Tibial nerve (tissue), 4 donors: ENCODE measurements at regions not wholly inside any gene's neighbourhood (a gene's known extent, or its start where the extent isn't known, plus 50 kb on each side); places are given as distances from the start of the nearest gene placed in this dataset.
A peak's percentile ranks its signal among the peaks of the same experiment; 100 is the strongest.

Source experiments
- DNase-seq, 2 donors: peaks; one replicate each; pipeline ENCODE4 v3.0.0-alpha.2; 2019; ENCODE audit warnings: low spot score in 2 of 2
- H3K27ac ChIP-seq, 4 donors: fragments of 200-600 bp; sonication (generic) in 3 of 4; one replicate each; pipeline ENCODE4 v1.5.1; 2017 to 2019; ENCODE audit warnings: mild to moderate bottlenecking in 1 of 4
- H3K27me3 ChIP-seq, 2 donors: fragments of 200-600 bp; sonication (generic) in 1 of 2; one replicate each; pipeline versions ENCODE4 v1.5.1 to v1.6.0; 2017 to 2019
- H3K36me3 ChIP-seq, 3 donors: fragments of 200-600 bp; sonication (generic); one replicate each; pipeline ENCODE4 v1.5.1; 2018 to 2019
- H3K4me1 ChIP-seq, 4 donors: fragments of 200-600 bp; sonication (generic) in 3 of 4; one replicate each; pipeline ENCODE4 v1.5.1; 2017 to 2019
- H3K4me3 ChIP-seq, 4 donors: fragments of 200-600 bp; sonication (generic) in 3 of 4; one replicate each; pipeline ENCODE4 v1.5.1; 2017 to 2019; ENCODE audit warnings: mild to moderate bottlenecking in 1 of 4, moderate library complexity in 1 of 4
- H3K9me3 ChIP-seq, 4 donors: fragments of 200-600 bp; sonication (generic) in 3 of 4; one replicate each; pipeline ENCODE4 v1.5.1; 2017 to 2019
- CTCF ChIP-seq, 5 experiments: fragments of 200-600 bp in 3 of 5; fragments of 450-650 bp in 2 of 5; sonication (generic) in 3 of 5; IDR thresholded peaks; one replicate each; pipeline ENCODE4 v1.5.1; 2016 to 2019; ENCODE audit warnings: antibody characterized with exemption in 5 of 5, mild to moderate bottlenecking in 3 of 5, moderate library complexity in 2 of 5
- EP300 ChIP-seq, 2 donors: sonication (generic); formaldehyde crosslinking; IDR thresholded peaks; one replicate each; pipeline ENCODE4 v1.6.1; 2017; ENCODE audit warnings: antibody characterized with exemption in 2 of 2, mild to moderate bottlenecking in 1 of 2
- POLR2A ChIP-seq, 2 donors: fragments of 450-650 bp; IDR thresholded peaks; one replicate each; pipeline ENCODE4 v1.6.1; 2017; ENCODE audit warnings: antibody characterized with exemption in 2 of 2, mild to moderate bottlenecking in 2 of 2, moderate library complexity in 2 of 2
- WGBS, 2 donors: methylation state at CpG; one replicate each; pipeline ENCODE4 v1.1.5; 2018; 5-methylcytosine and 5-hydroxymethylcytosine counted together

GRCh38 chr2:196274387-196274809, 103.0 kb upstream of the STK17B start:
- Histone ChIP-seq H3K36me3 (no peaks in the 10 kb centered on the region), H3K27ac (peak overlapping the region in 1 of 4 donors; percentile 63), H3K27me3 (no peaks in the 10 kb centered on the region), H3K9me3 (no peaks in the 10 kb centered on the region), H3K4me3 (no peak overlapping the region), H3K4me1 (peaks cover 0 to 50% (median 21%) of the 10 kb centered on the region in 4 donors)
- TF ChIP-seq EP300 (IDR thresholded peaks at IDR 0.05) (peak in 1 of 2 donors; percentile 50), POLR2A (IDR thresholded peaks at IDR 0.05) (no peak), CTCF (IDR thresholded peaks at IDR 0.05) (no peak)
- DNase-seq: peak in 1 of 2 donors; percentile 50
- WGBS, 2 donors: 0 to 11% methylated on average over 1 of the region's 1 CpG

- TF ChIP-seq CTCF (IDR thresholded peaks at IDR 0.05) (no peak), POLR2A (IDR thresholded peaks at IDR 0.05) (no peak), EP300 (IDR thresholded peaks at IDR 0.05) (no peak)
- no peaks in the 10 kb centered on the region for H3K27me3 ChIP-seq
- H3K4me1 ChIP-seq: peaks cover 0 to 40% (median 21%) of the 10 kb centered on the region in 4 donors
- H3K27ac ChIP-seq: peak overlapping the region in 1 of 4 donors; percentile 63
- DNase-seq: no peak
- H3K9me3 ChIP-seq: no peaks in the 10 kb centered on the region
- 78 to 79% methylated on average over 5 of the region's 5 CpGs for WGBS, 2 donors
- no peak overlapping the region for H3K4me3 ChIP-seq
- no peaks in the 10 kb centered on the region for H3K36me3 ChIP-seq
These were observed 104.4 kb upstream of the STK17B start for GRCh38 chr2:196275646-196276352.

GRCh38 chr2:196276421-196276820, 105.0 kb upstream of the STK17B start:
- no peaks in the 10 kb centered on the region for H3K9me3 ChIP-seq
- peak overlapping the region in 1 of 4 donors; percentile 63 for H3K27ac ChIP-seq
- TF ChIP-seq CTCF (IDR thresholded peaks at IDR 0.05) (no peak), POLR2A (IDR thresholded peaks at IDR 0.05) (no peak), EP300 (IDR thresholded peaks at IDR 0.05) (no peak)
- no peaks in the 10 kb centered on the region for H3K36me3 ChIP-seq
- peaks cover 0 to 40% (median 21%) of the 10 kb centered on the region in 4 donors for H3K4me1 ChIP-seq
- 24 to 42% methylated on average over 2 of the region's 2 CpGs for WGBS, 2 donors
- no peak overlapping the region for H3K4me3 ChIP-seq
- no peaks in the 10 kb centered on the region for H3K27me3 ChIP-seq
- no peak for DNase-seq

- Histone ChIP-seq H3K36me3 (no peaks in the 10 kb centered on the region), H3K27ac (no peak overlapping the region), H3K4me1 (peaks cover 0 to 40% (median 21%) of the 10 kb centered on the region in 4 donors), H3K4me3 (no peak overlapping the region), H3K9me3 (no peaks in the 10 kb centered on the region), H3K27me3 (no peaks in the 10 kb centered on the region)
- TF ChIP-seq CTCF (IDR thresholded peaks at IDR 0.05) (peak; percentile 35 to 60 (median 51)), POLR2A (IDR thresholded peaks at IDR 0.05) (no peak), EP300 (IDR thresholded peaks at IDR 0.05) (no peak)
- WGBS, 2 donors: 36 to 53% methylated on average over 2 of the region's 2 CpGs
- peak in 1 of 2 donors; percentile 23 for DNase-seq
These were observed 105.6 kb upstream of the STK17B start for GRCh38 chr2:196277002-196277401.

GRCh38 chr2:196278491-196278911, 107.1 kb upstream of the STK17B start:
- Histone ChIP-seq H3K9me3 (no peaks in the 10 kb centered on the region), H3K36me3 (no peaks in the 10 kb centered on the region), H3K4me1 (peaks cover 0 to 37% (median 21%) of the 10 kb centered on the region in 4 donors), H3K27me3 (no peaks in the 10 kb centered on the region), H3K4me3 (no peak overlapping the region), H3K27ac (no peak overlapping the region)
- WGBS, 2 donors: 92 to 93% methylated on average over 10 of the region's 10 CpGs
- no peak for DNase-seq
- TF ChIP-seq POLR2A (IDR thresholded peaks at IDR 0.05): no peak
- TF ChIP-seq CTCF (IDR thresholded peaks at IDR 0.05): no peak
- no peak for TF ChIP-seq EP300 (IDR thresholded peaks at IDR 0.05)
